Upper lobe of left lung (tissue), 6 donors: ENCODE measurements at regions not wholly inside any gene's neighbourhood (a gene's known extent, or its start where the extent isn't known, plus 50 kb on each side); places are given as distances from the start of the nearest gene placed in this dataset.
"Not testable (repeated sequence)": the region's sequence is repeated elsewhere in the genome, so short reads cannot be mapped to it uniquely, and the experiment has no call there.

ENCODE experiments used
- ATAC-seq, 2 donors: fragments of 200-7000 bp; cut with Tn5 transposase; one replicate each; pipeline ENCODE4 v1.9.1; 2022; ENCODE audit warnings: mild to moderate bottlenecking in 2 of 2, moderate library complexity in 2 of 2; ENCODE audit not compliant: low FRiP score in 2 of 2
- DNase-seq, 2 donors: peaks; one replicate each; pipeline ENCODE4 v3.0.0-alpha.2; 2019 to 2020
- H3K27ac ChIP-seq, 4 donors: fragments of 200-600 bp; sonication (generic); one replicate each; pipeline ENCODE4 v1.5.1; 2016 to 2019
- H3K27me3 ChIP-seq, 4 donors: fragments of 200-600 bp; sonication (generic); one replicate each; pipeline ENCODE4 v1.5.1; 2017 to 2019
- H3K36me3 ChIP-seq, 4 donors: fragments of 200-600 bp; sonication (generic); one replicate each; pipeline ENCODE4 v1.5.1; 2016 to 2019
- H3K4me1 ChIP-seq, 4 donors: fragments of 200-600 bp; sonication (generic); one replicate each; pipeline ENCODE4 v1.5.1; 2018 to 2019
- H3K4me3 ChIP-seq, 4 donors: fragments of 200-600 bp; sonication (generic); one replicate each; pipeline ENCODE4 v1.5.1; 2017 to 2019; ENCODE audit warnings: mild to moderate bottlenecking in 2 of 4, moderate library complexity in 1 of 4
- H3K9me3 ChIP-seq, 4 donors: fragments of 200-600 bp; sonication (generic); one replicate each; pipeline ENCODE4 v1.5.1; 2018 to 2019
- EP300 ChIP-seq, 4 donors: sonication (generic); formaldehyde crosslinking; IDR thresholded peaks; one replicate each; pipeline ENCODE4 v1.5.1; 2017; ENCODE audit warnings: antibody characterized with exemption in 4 of 4, control low read depth in 2 of 4
- POLR2A ChIP-seq, 4 donors: fragments of 450-650 bp; IDR thresholded peaks; one replicate each; pipeline ENCODE4 v1.5.1; 2016 to 2017; ENCODE audit warnings: antibody characterized with exemption in 4 of 4, mild to moderate bottlenecking in 2 of 4
- POLR2AphosphoS5 ChIP-seq, 2 donors: sonication (generic); formaldehyde crosslinking; IDR thresholded peaks; one replicate each; pipeline ENCODE4 v1.5.1; 2017; ENCODE audit warnings: antibody characterized with exemption in 2 of 2
- WGBS, 2 donors: methylation state at CpG; one replicate each; pipeline ENCODE4 v1.1.5; 2017 to 2018; 5-methylcytosine and 5-hydroxymethylcytosine counted together
- TF ChIP-seq, protein P1 (sequence below), 6 experiments: fragments of 450-650 bp in 4 of 6; fragments of 200-600 bp in 2 of 6; sonication (generic) in 2 of 6; IDR thresholded peaks; one replicate each; pipeline ENCODE4 v1.5.1; 2016 to 2019; ENCODE audit warnings: antibody characterized with exemption in 6 of 6
- donor health status: DM: no; HTN: no; CAD: no; lungs with moderate emphysema.
- donor health status: DM: no; HTN: yes; CAD: no; lungs with severe emphysema.

DNA sequence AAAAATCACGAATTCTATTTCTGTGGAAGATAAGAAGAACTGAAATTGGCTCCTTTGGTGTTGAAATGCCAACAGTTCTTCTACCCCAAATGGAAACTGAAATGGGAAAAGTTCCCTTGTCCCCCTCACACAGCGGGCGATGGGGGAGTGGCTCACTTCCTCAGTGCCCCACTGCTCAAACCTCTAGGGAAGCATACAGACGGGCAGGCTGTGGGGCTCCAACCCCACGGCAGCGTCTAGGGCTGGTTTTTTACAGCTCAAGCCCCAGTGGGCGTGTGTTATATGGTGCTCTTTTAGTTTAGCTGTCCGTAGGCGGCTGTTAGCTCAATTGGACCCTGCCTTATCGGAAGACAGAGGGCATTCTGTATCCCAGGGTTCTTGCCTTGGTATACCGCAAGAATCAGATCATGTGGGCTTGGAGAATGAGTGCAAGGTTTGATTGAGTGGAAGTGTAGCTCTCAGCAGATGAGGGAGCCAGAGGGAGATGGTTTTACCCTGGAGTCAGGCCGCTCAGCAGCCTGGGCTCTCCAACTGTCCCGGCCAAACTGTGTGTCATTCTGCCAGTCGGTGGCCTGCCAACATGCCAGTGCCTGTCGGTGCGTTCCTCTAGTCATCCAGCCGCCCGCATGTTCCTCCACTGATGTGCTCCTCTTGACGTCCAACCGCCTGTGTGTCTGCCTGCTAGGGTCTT, 166.3 kb upstream of the ZNF608 start:
- Histone ChIP-seq H3K9me3 (no peaks in the 10 kb centered on the region), H3K27ac (no peak overlapping the region), H3K4me3 (no peak overlapping the region), H3K36me3 (no peaks in the 10 kb centered on the region), H3K27me3 (no peaks in the 10 kb centered on the region), H3K4me1 (peaks cover 9 to 15% (median 13%) of the 10 kb centered on the region in 4 donors)
- TF ChIP-seq, protein P1, sequence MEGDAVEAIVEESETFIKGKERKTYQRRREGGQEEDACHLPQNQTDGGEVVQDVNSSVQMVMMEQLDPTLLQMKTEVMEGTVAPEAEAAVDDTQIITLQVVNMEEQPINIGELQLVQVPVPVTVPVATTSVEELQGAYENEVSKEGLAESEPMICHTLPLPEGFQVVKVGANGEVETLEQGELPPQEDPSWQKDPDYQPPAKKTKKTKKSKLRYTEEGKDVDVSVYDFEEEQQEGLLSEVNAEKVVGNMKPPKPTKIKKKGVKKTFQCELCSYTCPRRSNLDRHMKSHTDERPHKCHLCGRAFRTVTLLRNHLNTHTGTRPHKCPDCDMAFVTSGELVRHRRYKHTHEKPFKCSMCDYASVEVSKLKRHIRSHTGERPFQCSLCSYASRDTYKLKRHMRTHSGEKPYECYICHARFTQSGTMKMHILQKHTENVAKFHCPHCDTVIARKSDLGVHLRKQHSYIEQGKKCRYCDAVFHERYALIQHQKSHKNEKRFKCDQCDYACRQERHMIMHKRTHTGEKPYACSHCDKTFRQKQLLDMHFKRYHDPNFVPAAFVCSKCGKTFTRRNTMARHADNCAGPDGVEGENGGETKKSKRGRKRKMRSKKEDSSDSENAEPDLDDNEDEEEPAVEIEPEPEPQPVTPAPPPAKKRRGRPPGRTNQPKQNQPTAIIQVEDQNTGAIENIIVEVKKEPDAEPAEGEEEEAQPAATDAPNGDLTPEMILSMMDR (IDR thresholded peaks at IDR 0.05), result no peak
- TF ChIP-seq EP300 (IDR thresholded peaks at IDR 0.05), result no peak
- no peak for TF ChIP-seq POLR2A (IDR thresholded peaks at IDR 0.05)
- TF ChIP-seq POLR2AphosphoS5 (IDR thresholded peaks at IDR 0.05), result no peak
- WGBS, 2 donors, result 89 to 96% methylated on average over 14 to 20 of the region's 20 CpGs
- no peak for DNase-seq
- ATAC-seq, result peak in 1 of 2 donors; percentile 38

DNA sequence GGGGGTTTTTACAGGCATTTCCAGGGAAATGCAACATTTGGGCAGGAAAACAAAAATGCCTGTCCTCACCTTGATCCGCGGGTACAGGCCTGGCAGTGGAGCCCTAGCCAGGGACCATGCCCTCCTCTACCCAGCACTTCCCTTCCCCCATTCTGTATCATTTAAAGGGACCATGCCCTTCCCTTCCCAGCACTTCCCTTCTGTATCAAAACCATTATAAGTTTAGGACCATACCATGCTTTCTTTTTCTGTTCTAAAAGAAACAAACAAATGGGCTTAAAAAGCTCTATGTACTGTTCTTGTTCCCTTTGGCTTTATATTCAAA, 166.9 kb upstream of the ZNF608 start:
- ATAC-seq, result no peak
- Histone ChIP-seq H3K4me1 (peaks cover 9 to 14% (median 12%) of the 10 kb centered on the region in 4 donors), H3K27ac (no peak overlapping the region), H3K36me3 (no peaks in the 10 kb centered on the region), H3K27me3 (no peaks in the 10 kb centered on the region), H3K9me3 (no peaks in the 10 kb centered on the region), H3K4me3 (no peak overlapping the region)
- no peak for DNase-seq
- TF ChIP-seq, protein P1 (IDR thresholded peaks at IDR 0.05), result no peak
- TF ChIP-seq POLR2A (IDR thresholded peaks at IDR 0.05), result no peak
- TF ChIP-seq EP300 (IDR thresholded peaks at IDR 0.05), result no peak
- no peak for TF ChIP-seq POLR2AphosphoS5 (IDR thresholded peaks at IDR 0.05)
- WGBS, 2 donors, result 79 to 91% methylated on average over 2 of the region's 2 CpGs

DNA sequence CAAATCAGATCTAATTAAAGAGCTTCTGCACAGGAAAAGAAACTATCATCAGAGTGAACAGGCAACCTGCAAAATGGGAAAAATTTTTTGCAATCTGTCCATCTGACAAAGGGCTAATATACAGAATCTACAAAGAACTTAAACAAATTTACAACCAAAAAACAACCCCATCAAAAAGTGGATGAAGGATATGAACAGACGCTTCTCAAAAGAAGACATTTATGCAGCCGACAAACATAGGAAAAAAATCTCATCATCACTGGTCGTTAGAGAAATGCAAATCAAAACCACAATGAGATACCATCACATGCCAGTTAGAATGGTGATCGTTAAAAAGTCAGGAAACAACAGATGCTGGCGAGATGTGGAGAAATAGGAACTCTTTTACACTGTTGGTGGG, 169.9 kb upstream of the ZNF608 start:
- not testable (repeated sequence) for H3K4me1 ChIP-seq, H3K9me3 ChIP-seq, H3K4me3 ChIP-seq, ATAC-seq, DNase-seq, H3K27ac ChIP-seq, H3K27me3 ChIP-seq, H3K36me3 ChIP-seq
- WGBS, 2 donors, result 51 to 54% methylated on average over 5 of the region's 5 CpGs

DNA sequence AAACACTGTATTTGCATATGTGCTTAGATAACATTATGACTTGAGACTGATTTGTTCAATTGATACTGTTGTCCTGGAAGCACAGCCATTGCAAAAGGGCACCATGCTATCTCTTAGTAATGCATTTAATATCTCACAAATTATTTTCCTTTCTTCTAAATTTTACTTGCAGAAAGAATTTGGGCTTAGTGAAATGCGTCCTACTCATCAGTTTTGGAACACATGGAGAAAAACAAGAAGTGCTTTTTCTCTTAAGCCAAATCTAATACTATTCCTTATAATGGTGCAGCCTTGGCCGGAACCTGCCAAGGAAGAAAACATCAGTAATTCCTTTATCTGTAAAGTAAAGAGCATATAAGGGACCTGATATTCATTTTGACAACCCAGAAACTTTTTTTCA, 172.2 kb upstream of the ZNF608 start:
- H3K9me3 ChIP-seq, result no peaks in the 10 kb centered on the region
- 81 to 92% methylated on average over 2 of the region's 2 CpGs for WGBS, 2 donors
- H3K36me3 ChIP-seq, result no peaks in the 10 kb centered on the region
- H3K27ac ChIP-seq, result no peak overlapping the region
- DNase-seq, result no peak
- H3K4me3 ChIP-seq, result no peak overlapping the region
- no peaks in the 10 kb centered on the region for H3K27me3 ChIP-seq
- ATAC-seq, result no peak
- no peak for TF ChIP-seq EP300 (IDR thresholded peaks at IDR 0.05)
- TF ChIP-seq, protein P1 (IDR thresholded peaks at IDR 0.05), result no peak
- TF ChIP-seq POLR2A (IDR thresholded peaks at IDR 0.05), result no peak
- no peak for TF ChIP-seq POLR2AphosphoS5 (IDR thresholded peaks at IDR 0.05)
- H3K4me1 ChIP-seq, result peaks cover 7 to 14% (median 13%) of the 10 kb centered on the region in 4 donors

DNA sequence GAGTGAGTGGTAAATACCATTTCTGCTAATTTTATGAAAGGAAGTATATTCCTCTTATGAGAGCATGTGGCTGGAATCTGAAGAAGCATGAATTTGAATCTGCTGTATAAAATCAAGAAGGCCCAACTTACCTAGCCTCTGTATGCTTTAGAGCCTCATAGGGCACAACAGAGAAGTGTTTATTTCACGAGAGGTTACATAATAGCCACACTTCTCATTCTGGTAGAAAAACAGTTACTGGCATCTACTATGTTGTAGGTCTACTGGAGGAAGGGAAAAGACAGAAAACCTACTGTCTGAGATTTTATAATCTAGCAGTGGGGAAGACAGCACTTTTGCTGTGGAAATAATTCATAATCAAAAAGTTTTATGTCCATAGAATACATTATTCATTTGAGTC, 172.6 kb upstream of the ZNF608 start:
- Histone ChIP-seq H3K4me1 (peaks cover 7 to 14% (median 13%) of the 10 kb centered on the region in 4 donors), H3K36me3 (no peaks in the 10 kb centered on the region), H3K4me3 (no peak overlapping the region), H3K27me3 (no peaks in the 10 kb centered on the region), H3K9me3 (no peaks in the 10 kb centered on the region), H3K27ac (no peak overlapping the region)
- WGBS, 2 donors, result 18 to 57% methylated on average over 1 of the region's 1 CpG
- no peak for DNase-seq
- no peak for ATAC-seq
- no peak for TF ChIP-seq EP300 (IDR thresholded peaks at IDR 0.05)
